Thyroid gland (tissue), 4 donors: ENCODE measurements at regions not wholly inside any gene's neighbourhood (a gene's known extent, or its start where the extent isn't known, plus 50 kb on each side); places are given as distances from the start of the nearest gene placed in this dataset.

ENCODE experiments used
- DNase-seq, 2 donors: peaks; one replicate each; pipeline ENCODE4 v3.0.0-alpha.2; 2019
- H3K27ac ChIP-seq, 3 donors: fragments of 200-600 bp; sonication (generic); 1 replicate in 2 of 3; 2 replicates in 1 of 3; pipeline ENCODE4 v1.5.1; 2016 to 2019; ENCODE audit warnings: mild to moderate bottlenecking in 1 of 3, moderate library complexity in 1 of 3
- H3K27me3 ChIP-seq: fragments of 200-600 bp; sonication (generic); one replicate; pipeline ENCODE4 v1.5.1; 2019
- H3K36me3 ChIP-seq, 2 donors: fragments of 200-600 bp; sonication (generic); one replicate each; pipeline ENCODE4 v1.5.1; 2016 to 2019
- H3K4me1 ChIP-seq, 2 donors: fragments of 200-600 bp; sonication (generic); one replicate each; pipeline ENCODE4 v1.5.1; 2017 to 2019
- H3K4me3 ChIP-seq, 3 donors: fragments of 200-600 bp; sonication (generic); replicated peaks in 1 of 3; 1 replicate in 2 of 3; 2 replicates in 1 of 3; pipeline ENCODE4 v1.5.1; 2016; ENCODE audit warnings: mild to moderate bottlenecking in 1 of 3
- H3K9me3 ChIP-seq: fragments of 200-600 bp; sonication (generic); one replicate; pipeline ENCODE4 v1.5.1; 2017
- CTCF ChIP-seq, 6 experiments: fragments of 200-600 bp in 3 of 6; fragments of 450-650 bp in 3 of 6; sonication (generic) in 3 of 6; IDR thresholded peaks; one replicate each; pipeline ENCODE4 v1.5.1; 2016 to 2019; ENCODE audit warnings: antibody characterized with exemption in 6 of 6, mild to moderate bottlenecking in 2 of 6, inconsistent platforms in 1 of 6, moderate library complexity in 1 of 6
- POLR2A ChIP-seq, 2 donors: fragments of 450-650 bp; IDR thresholded peaks; one replicate each; pipeline ENCODE4 v1.6.1; 2017; ENCODE audit warnings: antibody characterized with exemption in 2 of 2, mild to moderate bottlenecking in 2 of 2, moderate library complexity in 1 of 2
- WGBS, 2 donors: methylation state at CpG; one replicate each; pipeline ENCODE4 v1.1.5; 2017; 5-methylcytosine and 5-hydroxymethylcytosine counted together
- intact Hi-C: fragments of 100-400 bp; cut with DNase I; formaldehyde crosslinking; loops from one replicate; pipeline ENCODE4 v1.15.1; 2023

GRCh38 chr11:128285321-128285720, 302.0 kb downstream of the ETS1 start:
- DNase-seq, result no peak
- no peaks in the 10 kb centered on the region for H3K9me3 ChIP-seq
- no peak overlapping the region for H3K27ac ChIP-seq
- intact Hi-C loops, result loop anchor here (5.0 kb wide), 1 partner anchor 113 kb away; no protein-coding TSS in a partner anchor
- 79 to 87% methylated on average over 2 of the region's 2 CpGs for WGBS, 2 donors
- TF ChIP-seq CTCF (IDR thresholded peaks at IDR 0.05) (no peak), POLR2A (IDR thresholded peaks at IDR 0.05) (no peak)
- no peaks in the 10 kb centered on the region for H3K36me3 ChIP-seq
- no peaks in the 10 kb centered on the region for H3K27me3 ChIP-seq
- no peak overlapping the region for H3K4me3 ChIP-seq
- H3K4me1 ChIP-seq, result peaks cover 0 to 5% of the 10 kb centered on the region in 2 donors

GRCh38 chr11:128284634-128285033, 302.7 kb downstream of the ETS1 start:
- Histone ChIP-seq H3K36me3 (no peaks in the 10 kb centered on the region), H3K4me3 (no peak overlapping the region), H3K27ac (no peak overlapping the region), H3K4me1 (no peaks in the 10 kb centered on the region), H3K9me3 (no peaks in the 10 kb centered on the region), H3K27me3 (no peaks in the 10 kb centered on the region)
- TF ChIP-seq CTCF (IDR thresholded peaks at IDR 0.05), result no peak
- no peak for TF ChIP-seq POLR2A (IDR thresholded peaks at IDR 0.05)
- no peak for DNase-seq
- WGBS, 2 donors, result 84 to 97% methylated on average over 4 of the region's 4 CpGs
- intact Hi-C loops, result loop anchor here (5.0 kb wide), 1 partner anchor 112 kb away; no protein-coding TSS in a partner anchor

GRCh38 chr11:128283451-128283850, 303.9 kb downstream of the ETS1 start:
- intact Hi-C loops, result no loop called here
- DNase-seq, result no peak
- Histone ChIP-seq H3K36me3 (no peaks in the 10 kb centered on the region), H3K4me1 (no peaks in the 10 kb centered on the region), H3K9me3 (no peaks in the 10 kb centered on the region), H3K27me3 (no peaks in the 10 kb centered on the region), H3K27ac (no peak overlapping the region), H3K4me3 (no peak overlapping the region)
- no peak for TF ChIP-seq POLR2A (IDR thresholded peaks at IDR 0.05)
- no peak for TF ChIP-seq CTCF (IDR thresholded peaks at IDR 0.05)
- 76 to 89% methylated on average over 1 of the region's 1 CpG for WGBS, 2 donors

GRCh38 chr11:128282053-128282452, 305.3 kb downstream of the ETS1 start:
- Histone ChIP-seq H3K4me1 (no peaks in the 10 kb centered on the region), H3K9me3 (no peaks in the 10 kb centered on the region), H3K36me3 (no peaks in the 10 kb centered on the region), H3K27me3 (no peaks in the 10 kb centered on the region), H3K4me3 (no peak overlapping the region), H3K27ac (no peak overlapping the region)
- WGBS, 2 donors, result 96 to 99% methylated on average over 7 of the region's 7 CpGs
- no peak for DNase-seq
- TF ChIP-seq POLR2A (IDR thresholded peaks at IDR 0.05), result no peak
- TF ChIP-seq CTCF (IDR thresholded peaks at IDR 0.05), result no peak
- intact Hi-C loops, result no loop called here

- H3K27me3 ChIP-seq, result no peaks in the 10 kb centered on the region
- no peaks in the 10 kb centered on the region for H3K9me3 ChIP-seq
- WGBS, 2 donors, result 72 to 73% methylated on average over 1 of the region's 1 CpG
- intact Hi-C loops, result no loop called here
- H3K4me3 ChIP-seq, result no peak overlapping the region
- H3K36me3 ChIP-seq, result no peaks in the 10 kb centered on the region
- DNase-seq, result no peak
- no peaks in the 10 kb centered on the region for H3K4me1 ChIP-seq
- no peak for TF ChIP-seq CTCF (IDR thresholded peaks at IDR 0.05)
- no peak for TF ChIP-seq POLR2A (IDR thresholded peaks at IDR 0.05)
- H3K27ac ChIP-seq, result no peak overlapping the region
Measured at GRCh38 chr11:128279866-128280265, 307.5 kb downstream of the ETS1 start.
